Liver (tissue), 8 donors: ENCODE measurements at regions not wholly inside any gene's neighbourhood (a gene's known extent, or its start where the extent isn't known, plus 50 kb on each side); places are given as distances from the start of the nearest gene placed in this dataset.

Experiments
- DNase-seq: peaks from one replicate; pipeline ENCODE4 v3.0.0-alpha.2; 2017; ENCODE audit warnings: low spot score
- H3K27ac ChIP-seq, 2 donors: one replicate each; pipeline ENCODE4 v1.7.0; 2013; ENCODE audit warnings: inconsistent platforms in 2 of 2, low read length in 2 of 2, control low read depth in 1 of 2, low read depth in 1 of 2, mild to moderate bottlenecking in 1 of 2
- H3K27me3 ChIP-seq, 4 donors: one replicate each; pipeline versions ENCODE4 v1.6.1 to v1.7.0; 2013; ENCODE audit warnings: low read length in 3 of 4, inconsistent platforms in 1 of 4, mild to moderate bottlenecking in 1 of 4, moderate library complexity in 1 of 4; ENCODE audit not compliant: control insufficient read depth in 4 of 4, insufficient read depth in 4 of 4
- H3K36me3 ChIP-seq, 4 donors: one replicate each; pipeline versions ENCODE4 v1.6.1 to v1.7.0; 2013; ENCODE audit warnings: low read length in 3 of 4, mild to moderate bottlenecking in 3 of 4, low read depth in 1 of 4, moderate library complexity in 1 of 4; ENCODE audit not compliant: control insufficient read depth in 4 of 4, insufficient read depth in 3 of 4
- H3K4me1 ChIP-seq, 4 donors: one replicate each; pipeline versions ENCODE4 v1.6.1 to v1.7.0; 2013; ENCODE audit warnings: low read length in 3 of 4, mild to moderate bottlenecking in 3 of 4, moderate library complexity in 1 of 4; ENCODE audit not compliant: control insufficient read depth in 4 of 4, insufficient read depth in 4 of 4
- H3K4me3 ChIP-seq, 3 donors: one replicate each; pipeline versions ENCODE4 v1.6.1 to v1.7.0; 2013; ENCODE audit warnings: low read length in 3 of 3, control low read depth in 1 of 3, low read depth in 1 of 3, mild to moderate bottlenecking in 1 of 3
- H3K9ac ChIP-seq, 2 donors: one replicate each; pipeline ENCODE4 v1.7.0; 2013; ENCODE audit warnings: low read length in 2 of 2, mild to moderate bottlenecking in 2 of 2, moderate library complexity in 2 of 2, control low read depth in 1 of 2, low read depth in 1 of 2
- H3K9me3 ChIP-seq, 4 donors: one replicate each; pipeline versions ENCODE4 v1.6.1 to v1.7.0; 2013; ENCODE audit warnings: low read length in 3 of 4; ENCODE audit not compliant: control insufficient read depth in 4 of 4
- EGR1 ChIP-seq, 2 donors: IDR thresholded peaks; 2 replicates each; pipeline ENCODE4 v1.6.1; 2016 to 2018; ENCODE audit warnings: antibody characterized with exemption in 2 of 2, low read depth in 2 of 2
- FOXA1 ChIP-seq: IDR thresholded peaks from 2 replicates; pipeline ENCODE4 v1.6.1; 2016; ENCODE audit warnings: antibody characterized with exemption
- FOXA2 ChIP-seq: IDR thresholded peaks from 2 replicates; pipeline ENCODE4 v1.6.1; 2016; ENCODE audit warnings: antibody characterized with exemption
- GABPA ChIP-seq, 2 donors: IDR thresholded peaks in 1 of 2; conservative IDR thresholded peaks in 1 of 2; 2 replicates each; pipeline ENCODE4 v1.6.1; 2016; ENCODE audit warnings: antibody characterized with exemption in 2 of 2, mild to moderate bottlenecking in 1 of 2, moderate library complexity in 1 of 2
- HNF4A ChIP-seq, 2 donors: conservative IDR thresholded peaks; 2 replicates each; pipeline ENCODE4 v1.6.1; 2016; ENCODE audit warnings: antibody characterized with exemption in 2 of 2, mild to moderate bottlenecking in 2 of 2
- HNF4G ChIP-seq: IDR thresholded peaks from 2 replicates; pipeline ENCODE4 v1.6.1; 2016; ENCODE audit warnings: antibody characterized with exemption
- JUND ChIP-seq, 2 donors: IDR thresholded peaks; 2 replicates each; pipeline ENCODE4 v1.6.1; 2016; ENCODE audit warnings: antibody characterized with exemption in 2 of 2
- MAX ChIP-seq: IDR thresholded peaks from 2 replicates; pipeline ENCODE4 v1.6.1; 2016; ENCODE audit warnings: antibody characterized with exemption
- NR2F2 ChIP-seq: IDR thresholded peaks from 2 replicates; pipeline ENCODE4 v1.6.1; 2016; ENCODE audit warnings: antibody characterized with exemption
- RAD21 ChIP-seq, 2 donors: IDR thresholded peaks; 2 replicates each; pipeline ENCODE4 v1.6.1; 2016; ENCODE audit warnings: antibody characterized with exemption in 2 of 2, mild to moderate bottlenecking in 2 of 2
- REST ChIP-seq: IDR thresholded peaks from 2 replicates; pipeline ENCODE4 v1.6.1; 2016; ENCODE audit warnings: antibody characterized with exemption, mild to moderate bottlenecking
- RXRA ChIP-seq, 2 donors: IDR thresholded peaks; 2 replicates each; pipeline ENCODE4 v1.6.1; 2017 to 2018; ENCODE audit warnings: antibody characterized with exemption in 2 of 2, mild to moderate bottlenecking in 1 of 2
- SP1 ChIP-seq: IDR thresholded peaks from 2 replicates; pipeline ENCODE4 v1.6.1; 2018; ENCODE audit warnings: antibody characterized with exemption, mild to moderate bottlenecking
- TAF1 ChIP-seq: conservative IDR thresholded peaks from 2 replicates; pipeline ENCODE4 v1.6.1; 2016; ENCODE audit warnings: antibody characterized with exemption, mild to moderate bottlenecking
- YY1 ChIP-seq: IDR thresholded peaks from 2 replicates; pipeline ENCODE4 v1.6.1; 2016; ENCODE audit warnings: antibody characterized with exemption, mild to moderate bottlenecking
- ZBTB33 ChIP-seq: IDR thresholded peaks from 2 replicates; pipeline ENCODE4 v1.6.1; 2016; ENCODE audit warnings: antibody characterized with exemption
- WGBS: extraction: QIAGEN DNeasy Blood & Tissue Kit; methylation state at CpG from one replicate; pipeline ENCODE4 v1.1.7; 2013; 5-methylcytosine and 5-hydroxymethylcytosine counted together
- TF ChIP-seq, protein P1 (sequence below): fragments of 150-350 bp; IDR thresholded peaks from 2 replicates; pipeline ENCODE4 v1.5.1; 2017; ENCODE audit warnings: improper control_type of control experiment, low read depth, low read length; ENCODE audit not compliant: missing input control
- TF ChIP-seq, protein P2 (sequence below): IDR thresholded peaks from 2 replicates; pipeline ENCODE4 v1.6.1; 2016; ENCODE audit warnings: antibody characterized with exemption
- donor health status: healthy.
- donor health status: healthy.
- donor health status: healthy.
- donor health status: healthy.
- donor health status: healthy.

- TF ChIP-seq RAD21 (IDR thresholded peaks at IDR 0.05) = no peak
- TF ChIP-seq REST = no peak
- TF ChIP-seq EGR1 (IDR thresholded peaks at IDR 0.05; ENCODE audit: low read depth in 2 of 2) = no peak
- TF ChIP-seq HNF4G = no peak
- TF ChIP-seq YY1 = no peak
- TF ChIP-seq ZBTB33 = no peak
- no peak for TF ChIP-seq TAF1
- TF ChIP-seq JUND (IDR thresholded peaks at IDR 0.05) = no peak
- TF ChIP-seq, protein P1, sequence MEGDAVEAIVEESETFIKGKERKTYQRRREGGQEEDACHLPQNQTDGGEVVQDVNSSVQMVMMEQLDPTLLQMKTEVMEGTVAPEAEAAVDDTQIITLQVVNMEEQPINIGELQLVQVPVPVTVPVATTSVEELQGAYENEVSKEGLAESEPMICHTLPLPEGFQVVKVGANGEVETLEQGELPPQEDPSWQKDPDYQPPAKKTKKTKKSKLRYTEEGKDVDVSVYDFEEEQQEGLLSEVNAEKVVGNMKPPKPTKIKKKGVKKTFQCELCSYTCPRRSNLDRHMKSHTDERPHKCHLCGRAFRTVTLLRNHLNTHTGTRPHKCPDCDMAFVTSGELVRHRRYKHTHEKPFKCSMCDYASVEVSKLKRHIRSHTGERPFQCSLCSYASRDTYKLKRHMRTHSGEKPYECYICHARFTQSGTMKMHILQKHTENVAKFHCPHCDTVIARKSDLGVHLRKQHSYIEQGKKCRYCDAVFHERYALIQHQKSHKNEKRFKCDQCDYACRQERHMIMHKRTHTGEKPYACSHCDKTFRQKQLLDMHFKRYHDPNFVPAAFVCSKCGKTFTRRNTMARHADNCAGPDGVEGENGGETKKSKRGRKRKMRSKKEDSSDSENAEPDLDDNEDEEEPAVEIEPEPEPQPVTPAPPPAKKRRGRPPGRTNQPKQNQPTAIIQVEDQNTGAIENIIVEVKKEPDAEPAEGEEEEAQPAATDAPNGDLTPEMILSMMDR = no peak
- no peak for TF ChIP-seq SP1
- TF ChIP-seq, protein P2, sequence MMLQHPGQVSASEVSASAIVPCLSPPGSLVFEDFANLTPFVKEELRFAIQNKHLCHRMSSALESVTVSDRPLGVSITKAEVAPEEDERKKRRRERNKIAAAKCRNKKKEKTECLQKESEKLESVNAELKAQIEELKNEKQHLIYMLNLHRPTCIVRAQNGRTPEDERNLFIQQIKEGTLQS = no peak
- TF ChIP-seq MAX = no peak
- TF ChIP-seq NR2F2 = no peak
- no peak for TF ChIP-seq HNF4A (conservative IDR thresholded peaks at IDR 0.05)
- TF ChIP-seq FOXA1 = no peak
- TF ChIP-seq GABPA (IDR thresholded peaks at IDR 0.05 in 1 of 2, conservative IDR thresholded peaks at IDR 0.05 in 1 of 2) = no peak
- TF ChIP-seq RXRA (IDR thresholded peaks at IDR 0.05) = no peak
- no peak for TF ChIP-seq FOXA2
- no peak overlapping the region for H3K9ac ChIP-seq
- no peaks in the 10 kb centered on the region for H3K36me3 ChIP-seq
- H3K27me3 ChIP-seq = peaks cover 0 to 2% (median 0%) of the 10 kb centered on the region in 4 donors
- DNase-seq = no peak
- WGBS = 62% methylated on average over 1 of the region's 1 CpG
- no peaks in the 10 kb centered on the region for H3K4me1 ChIP-seq
- no peaks in the 10 kb centered on the region for H3K9me3 ChIP-seq
- no peak overlapping the region for H3K27ac ChIP-seq
- no peak overlapping the region for H3K4me3 ChIP-seq
Observed at GRCh38 chr1:42096554-42096953, 56.7 kb upstream of the GUCA2B start.
